Fibroblast of upper back skin (primary cell): ENCODE measurements at regions not wholly inside any gene's neighbourhood (a gene's known extent, or its start where the extent isn't known, plus 50 kb on each side); places are given as distances from the start of the nearest gene placed in this dataset.

Experiments used
- DNase-seq: peaks from one replicate; pipeline ENCODE4 v3.0.0-alpha.2; 2013

DNA sequence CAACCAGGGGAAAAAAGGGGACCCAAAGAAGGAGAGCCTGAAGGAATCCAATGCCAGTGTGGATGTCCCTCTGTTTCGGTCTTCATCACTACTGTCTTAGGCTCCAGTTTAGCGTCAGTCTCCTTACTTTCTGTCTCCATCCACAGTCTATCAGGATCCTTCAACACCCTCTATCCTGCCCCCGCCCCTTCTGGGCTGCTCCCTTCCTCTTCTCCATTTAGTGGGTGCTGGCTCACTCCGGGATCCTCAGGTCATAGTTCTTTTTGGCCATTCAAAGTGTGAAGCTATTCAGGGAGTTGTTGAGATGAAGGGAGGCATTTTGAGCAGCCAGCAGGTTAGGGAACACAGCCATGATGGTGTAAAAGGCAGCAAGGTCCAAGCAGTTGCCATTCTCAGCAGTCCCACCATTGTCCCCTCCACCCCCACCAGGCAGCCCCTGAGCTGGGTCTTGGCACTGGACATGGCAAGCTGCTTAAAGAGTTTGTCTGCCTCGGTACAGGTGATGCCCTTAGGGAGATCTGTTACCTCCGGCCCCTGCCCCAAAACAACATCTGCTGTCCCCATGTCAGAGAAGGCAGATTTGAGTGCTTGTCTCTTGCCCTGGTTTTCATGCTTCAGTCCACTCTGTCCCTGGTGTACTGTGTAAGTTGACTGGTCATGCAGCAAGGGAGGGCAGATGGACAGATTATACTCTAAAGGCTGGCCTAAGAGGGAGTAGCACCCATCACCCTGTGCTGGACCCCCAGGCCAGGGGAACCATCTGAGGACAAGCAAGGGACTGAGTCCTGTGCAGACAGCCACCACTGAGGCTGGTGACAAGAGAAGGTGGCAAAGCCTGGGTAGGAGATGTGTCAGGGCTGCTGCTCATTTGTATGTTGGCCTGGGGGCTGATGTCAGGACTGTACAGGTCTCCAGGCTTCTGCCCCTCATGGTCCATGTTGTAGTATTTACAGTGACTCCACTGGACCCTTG, 842.0 kb downstream of the HACE1 start:
- DNase-seq, result no peak

DNA sequence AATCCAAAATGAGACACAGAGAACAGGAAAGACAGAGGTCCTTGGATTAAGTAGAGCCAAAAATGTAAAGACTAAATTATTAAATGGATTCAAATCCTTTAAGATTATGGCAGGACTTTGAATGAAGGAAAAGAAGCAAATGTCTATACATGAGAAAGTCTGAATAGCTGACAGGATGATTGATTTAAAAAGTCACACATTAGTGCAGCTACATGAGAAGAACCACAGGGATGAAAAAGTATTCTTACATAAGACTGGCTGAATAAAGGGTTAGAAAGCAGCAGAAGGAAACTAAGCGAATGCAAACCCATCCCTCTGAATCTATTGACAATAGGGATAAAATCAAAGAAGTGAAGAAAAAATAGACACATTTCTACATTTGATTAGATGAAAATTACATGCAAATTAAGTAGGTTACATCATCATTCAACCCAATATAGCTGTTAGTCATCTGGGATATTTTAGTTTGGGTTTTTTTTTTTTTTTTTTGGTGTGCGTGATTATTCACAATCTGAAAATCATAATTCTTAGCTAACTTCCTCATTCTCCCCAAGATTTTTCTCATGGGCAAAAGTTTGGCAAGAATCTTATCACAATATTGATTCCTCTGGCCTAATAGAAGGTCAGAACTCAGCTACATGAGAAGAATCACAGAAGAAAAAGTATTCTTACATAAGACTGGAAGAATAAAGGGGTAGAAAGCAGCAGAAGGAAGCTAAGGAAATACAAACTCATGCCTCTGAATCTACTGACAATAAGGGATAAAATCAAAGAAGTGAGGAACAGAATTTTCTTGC, 845.4 kb downstream of the HACE1 start:
- peak; percentile 17 for DNase-seq

DNA sequence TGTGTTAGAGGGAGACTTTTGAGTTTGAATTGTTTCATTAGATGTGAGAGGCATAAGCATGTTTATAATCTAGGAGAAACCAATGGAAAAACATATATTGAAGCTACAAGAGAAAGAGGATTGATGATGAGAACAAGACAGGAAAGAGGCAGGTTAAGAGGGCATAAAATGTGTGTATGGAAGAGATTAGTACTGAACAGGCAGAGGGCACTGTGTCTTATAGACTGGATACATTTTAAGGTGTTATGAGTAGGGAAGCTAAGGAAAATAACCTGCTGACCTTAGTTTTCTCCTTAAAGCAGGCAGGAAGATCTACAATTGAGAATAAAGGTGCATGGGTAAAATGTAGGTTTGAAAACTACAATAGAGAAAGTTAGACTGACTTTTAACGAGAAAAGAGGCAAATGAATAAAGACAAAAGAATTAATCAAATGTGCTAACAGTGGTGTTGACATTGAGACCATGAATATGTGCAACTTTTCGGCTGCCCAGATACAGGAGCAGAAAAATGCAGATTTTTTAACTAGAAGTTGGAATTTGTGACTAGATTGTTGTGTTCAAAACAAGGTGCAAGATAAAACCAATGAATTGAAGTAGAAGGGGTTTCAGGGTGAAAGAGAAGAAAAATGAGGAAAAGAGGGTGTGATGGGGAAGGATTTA, 846.3 kb downstream of the HACE1 start:
- no peak for DNase-seq

DNA sequence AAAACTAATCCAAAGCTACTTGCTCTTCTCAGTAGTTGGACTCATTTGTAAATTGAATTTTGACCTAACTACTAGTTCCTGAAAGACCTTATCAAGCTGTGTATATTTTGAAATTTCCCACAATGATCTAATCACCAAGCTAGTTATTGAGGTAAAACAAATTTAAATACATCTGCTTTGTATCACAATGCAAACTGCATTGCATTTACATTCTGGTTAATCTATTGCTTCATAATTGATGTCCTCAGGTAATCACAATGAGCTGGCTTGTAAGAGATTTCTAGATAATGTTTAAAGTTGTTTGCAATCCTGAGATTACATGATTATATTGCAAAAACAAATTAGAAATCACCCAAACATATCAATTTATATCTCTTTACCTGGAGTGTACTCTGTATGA, 848.8 kb downstream of the HACE1 start:
- no peak for DNase-seq

DNA sequence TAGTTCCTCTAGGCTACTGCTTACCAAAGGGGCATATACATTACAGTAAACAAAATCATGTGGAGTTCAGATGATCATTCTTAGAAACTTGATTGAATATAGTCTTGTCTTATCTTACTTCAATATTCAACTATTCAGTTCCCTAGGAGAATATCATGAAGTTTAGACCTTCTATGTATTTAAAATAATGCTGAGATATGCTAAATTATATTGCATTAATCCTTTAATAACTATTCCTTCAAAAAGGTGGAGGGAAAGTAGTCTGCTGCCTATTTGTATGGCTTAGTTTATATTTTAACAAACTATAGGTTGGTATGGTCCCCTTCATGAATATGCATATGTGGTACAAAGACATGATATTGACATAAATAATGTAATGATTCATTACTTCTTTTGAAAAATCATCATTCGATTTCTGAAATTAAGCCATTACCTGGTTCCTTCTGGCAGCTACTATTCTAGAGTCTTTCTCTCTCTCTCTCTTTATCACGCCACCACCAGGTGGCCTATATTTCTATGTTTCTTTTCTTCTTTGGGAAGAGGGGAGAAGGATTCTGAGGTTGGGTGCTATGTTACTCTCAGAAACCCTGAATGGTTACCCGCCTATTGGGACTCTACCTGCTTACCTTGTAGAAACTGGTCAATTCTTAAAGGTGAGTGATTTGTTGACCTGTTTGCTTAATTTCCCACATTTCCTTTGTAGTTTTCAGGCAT, 855.8 kb downstream of the HACE1 start:
- no peak for DNase-seq

DNA sequence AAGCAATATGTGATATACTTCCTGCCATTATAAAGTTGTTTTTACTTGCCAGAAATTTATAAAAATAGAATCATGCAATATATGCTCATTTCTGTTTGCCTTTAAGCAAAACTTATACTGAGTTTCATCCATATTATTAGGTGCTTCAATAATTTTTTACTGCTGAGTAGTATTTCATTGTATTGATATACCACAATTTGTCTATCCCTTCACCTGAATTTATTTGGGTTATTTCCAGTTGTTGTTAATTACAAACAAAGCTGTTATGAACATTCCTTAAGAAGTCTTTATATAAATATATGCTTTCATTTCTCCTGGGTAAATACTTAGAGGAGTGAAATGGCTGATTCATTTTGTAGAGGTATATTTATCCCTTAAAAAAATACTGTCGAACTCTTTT, 864.1 kb downstream of the HACE1 start:
- no peak for DNase-seq

DNA sequence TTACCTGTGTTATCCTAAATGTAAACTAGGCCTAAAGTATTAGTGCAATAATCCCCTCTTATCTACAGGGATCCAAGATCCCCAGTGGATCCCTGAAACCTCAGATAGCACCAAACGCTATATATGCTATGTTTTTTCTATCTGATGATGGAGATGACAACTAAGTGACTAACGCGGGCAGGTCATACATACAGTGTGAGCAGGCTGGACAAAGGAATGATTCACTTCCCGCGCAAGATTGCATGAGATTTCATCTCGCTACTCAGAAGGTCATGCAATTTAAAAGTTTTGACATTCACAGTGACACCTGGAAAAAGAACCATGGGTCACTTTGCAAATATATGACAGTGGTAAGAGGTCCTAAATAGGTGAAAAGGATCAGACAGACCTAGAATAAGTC, 875.9 kb downstream of the HACE1 start:
- no peak for DNase-seq

DNA sequence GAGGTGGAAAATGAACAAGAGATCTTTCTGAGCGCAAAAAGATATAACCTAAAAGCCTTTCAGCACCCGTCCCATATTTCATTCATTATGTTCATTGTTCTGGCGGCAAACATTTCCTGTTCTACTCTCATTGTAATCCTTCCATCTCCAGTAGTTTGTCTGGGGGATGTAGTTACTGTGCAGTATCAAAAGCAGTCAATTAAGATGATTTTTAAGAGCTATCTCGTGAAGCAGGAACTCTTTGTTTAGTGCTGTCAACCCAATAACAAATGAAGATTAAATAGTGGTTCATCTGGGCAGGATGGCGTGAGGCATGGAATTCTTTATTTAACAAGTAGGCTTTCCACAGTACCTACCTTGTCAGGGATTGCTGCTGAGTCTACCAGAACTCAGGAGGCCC, 876.7 kb downstream of the HACE1 start:
- DNase-seq, result no peak

DNA sequence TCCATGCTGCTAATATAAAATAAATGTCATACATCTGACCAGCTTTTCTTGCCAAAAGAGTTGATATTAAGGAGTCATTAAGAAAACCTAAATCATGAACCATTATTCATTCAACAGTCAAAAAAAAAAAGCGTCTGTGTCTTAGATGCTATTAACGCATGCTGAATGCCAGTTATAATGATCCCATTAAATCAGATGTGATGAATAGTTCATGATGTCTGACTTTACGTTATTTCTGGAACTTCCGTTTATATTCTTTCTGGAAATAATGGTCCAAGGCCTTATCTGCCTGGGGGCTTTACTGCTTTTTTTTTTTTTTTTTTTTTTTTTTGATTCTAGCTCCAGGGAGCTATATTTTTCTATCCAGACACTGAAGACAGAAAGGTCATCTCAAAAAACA, 877.1 kb downstream of the HACE1 start:
- DNase-seq, result no peak

DNA sequence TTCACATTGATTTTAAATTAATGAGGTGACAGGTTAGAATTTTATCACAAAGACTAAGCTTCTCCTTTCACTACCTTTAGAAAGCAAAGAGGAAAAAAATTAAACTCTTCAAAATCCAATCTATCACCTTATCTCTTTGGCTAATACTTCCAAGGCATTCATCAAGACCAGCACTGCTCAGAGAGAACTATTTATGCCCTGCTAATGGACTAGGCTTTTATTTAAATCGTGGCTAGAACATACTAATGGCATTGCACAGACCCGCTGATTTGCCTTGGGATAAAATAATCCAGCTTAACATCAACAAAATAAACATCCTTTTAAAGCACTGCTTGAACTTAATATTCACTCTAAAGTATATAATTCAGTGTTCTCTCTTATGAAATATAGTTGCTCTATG, 880.4 kb downstream of the HACE1 start:
- DNase-seq, result no peak

DNA sequence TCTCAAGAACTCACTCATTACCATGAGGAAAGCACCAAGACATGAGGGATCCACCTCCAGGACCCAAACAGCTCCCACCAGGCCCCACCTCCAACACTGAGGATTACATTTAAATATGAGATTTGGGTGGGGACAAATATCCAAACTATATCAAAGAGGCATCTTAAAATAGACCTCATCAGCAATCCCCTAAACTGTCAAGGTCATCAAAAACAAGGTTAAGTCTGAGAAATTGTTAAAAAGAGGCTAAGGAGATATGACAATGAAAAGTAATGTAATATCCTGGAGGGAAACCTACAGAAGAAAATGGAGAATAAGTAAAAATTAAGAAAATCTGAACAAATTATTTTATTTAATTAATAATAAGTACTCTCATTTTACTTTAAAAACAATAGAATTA, 922.3 kb downstream of the HACE1 start:
- no peak for DNase-seq

DNA sequence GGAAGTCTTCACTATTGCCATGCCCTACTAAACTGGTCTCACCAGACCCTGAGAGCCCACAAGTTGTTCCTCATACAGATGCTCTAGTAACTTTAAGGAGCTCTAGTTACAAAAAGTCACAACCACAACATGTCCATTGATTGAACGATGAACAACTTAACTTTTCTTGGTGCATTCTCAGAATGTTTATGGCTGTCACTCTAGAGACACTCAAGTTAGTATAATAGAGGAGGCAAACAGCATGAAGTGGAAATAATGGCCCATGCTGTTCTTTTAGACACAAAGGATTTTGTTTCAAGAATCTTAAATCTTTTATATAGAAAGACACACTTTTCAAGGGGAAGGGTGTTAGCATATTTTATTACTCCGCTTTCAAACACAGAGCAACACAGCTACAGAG, 934.4 kb downstream of the HACE1 start:
- DNase-seq, result no peak

DNA sequence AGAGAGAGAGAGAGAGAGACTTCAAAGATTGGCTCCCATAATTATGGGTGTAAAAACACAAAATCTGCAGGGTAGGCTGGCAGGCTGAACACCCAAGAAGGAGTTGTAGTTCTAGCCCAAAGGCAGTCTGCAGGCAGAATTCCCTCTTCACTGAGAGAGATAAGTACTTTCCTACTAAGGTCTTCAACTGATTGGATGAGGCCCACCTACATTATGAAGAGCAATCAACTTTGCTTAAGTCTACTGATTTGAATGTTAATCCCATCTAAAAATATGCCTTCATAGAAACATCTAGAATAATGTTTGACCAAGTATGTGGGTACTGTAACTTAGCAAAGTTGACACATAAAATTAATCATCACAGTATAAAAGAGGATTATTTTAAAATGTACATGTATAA, 949.7 kb downstream of the HACE1 start:
- no peak for DNase-seq

DNA sequence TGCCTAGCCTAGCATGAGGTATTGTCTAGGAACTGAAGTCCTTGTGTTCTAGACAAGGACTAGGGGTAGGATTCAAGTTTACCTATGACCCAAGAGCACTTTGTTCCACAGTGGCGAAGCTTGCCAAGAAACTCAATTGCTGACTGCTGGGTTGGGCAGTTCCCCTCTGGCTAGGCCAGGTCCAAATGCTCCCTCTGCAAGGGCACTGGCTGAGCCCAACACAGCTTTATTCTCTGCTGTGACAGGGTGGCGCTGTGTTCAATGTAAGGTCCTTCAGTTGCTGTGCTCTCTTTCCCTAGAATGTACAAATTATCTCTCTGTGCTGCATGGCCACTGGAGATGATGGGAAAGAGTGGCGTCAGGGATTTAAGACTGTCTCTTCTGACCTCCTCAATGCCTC, 950.8 kb downstream of the HACE1 start:
- DNase-seq, result no peak

DNA sequence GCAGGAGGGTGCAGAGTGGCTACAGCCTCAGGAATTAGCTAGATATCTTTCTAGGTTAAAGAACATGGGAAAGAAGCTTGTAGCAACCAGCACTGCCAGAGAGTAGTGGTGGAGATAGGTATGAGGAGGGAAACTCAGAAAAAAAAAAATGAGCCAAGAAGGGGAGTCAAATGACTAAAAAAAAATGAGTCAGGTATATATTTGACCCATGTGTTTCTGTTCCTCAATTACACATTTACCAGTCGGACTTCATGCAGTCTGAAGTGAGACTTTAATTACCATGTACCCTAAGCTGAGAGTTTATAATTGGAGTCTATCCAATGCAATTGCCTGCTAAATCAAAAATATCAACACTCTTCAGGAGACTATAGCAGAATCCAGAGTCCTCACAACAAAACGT, 964.6 kb downstream of the HACE1 start:
- no peak for DNase-seq

DNA sequence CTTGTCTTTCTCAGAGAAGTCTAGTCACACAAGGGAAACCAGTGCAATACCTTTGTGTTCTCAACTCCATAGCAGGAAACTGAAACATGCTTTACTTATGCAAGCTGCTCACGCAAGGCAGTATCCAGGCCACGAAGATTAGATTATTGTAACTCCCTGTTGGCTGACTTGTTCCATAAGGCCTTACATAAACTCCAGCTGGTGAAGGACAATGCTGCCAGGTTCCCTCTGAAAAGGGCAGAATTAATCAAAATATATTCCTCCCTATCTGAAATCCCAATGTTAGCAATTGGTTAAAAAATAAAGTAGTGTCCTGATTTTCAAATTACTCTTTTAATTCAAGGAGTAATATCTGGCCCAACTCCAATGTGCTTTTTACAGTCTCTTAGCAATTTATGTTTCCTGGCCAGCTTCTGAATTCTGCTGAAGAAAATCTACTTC, 966.6 kb downstream of the HACE1 start:
- DNase-seq, result peak; percentile 67

DNA sequence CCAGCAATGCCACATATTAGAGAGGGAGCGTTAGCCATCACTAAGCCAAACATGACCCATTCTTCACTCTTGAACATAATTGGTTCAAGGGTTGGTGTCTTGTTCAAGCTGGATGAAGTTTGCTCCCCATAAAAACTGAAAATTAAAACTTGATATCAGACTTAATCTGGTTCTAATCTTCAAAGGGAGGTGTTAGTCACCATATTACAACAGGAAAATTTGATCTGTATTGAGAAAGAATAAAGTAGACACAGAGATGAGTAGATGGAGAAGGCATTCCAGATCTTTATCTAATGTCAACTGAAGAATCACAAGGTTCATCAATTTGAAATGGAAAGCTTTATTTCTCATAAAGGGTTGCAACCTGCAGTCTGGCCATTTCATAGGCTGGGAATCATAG, 972.8 kb downstream of the HACE1 start:
- DNase-seq, result no peak

DNA sequence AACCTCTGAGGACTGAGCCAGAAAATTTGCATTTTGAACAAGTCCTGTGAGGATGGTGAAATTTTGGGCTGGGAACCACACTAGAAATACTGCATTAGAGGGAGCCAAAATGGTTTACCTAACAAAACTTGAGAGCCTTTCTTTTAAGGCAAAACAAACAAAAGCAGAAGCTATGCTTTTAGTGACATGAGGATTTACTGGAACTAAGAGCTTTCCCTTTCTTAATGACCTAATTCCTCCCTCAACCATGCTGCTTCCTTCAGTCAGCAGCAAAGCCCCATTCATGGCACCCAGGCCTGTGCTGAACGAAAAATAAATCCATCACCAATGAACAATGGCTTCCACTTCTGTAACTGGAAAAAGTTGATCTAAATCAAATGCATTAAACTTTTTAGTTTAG, 974.3 kb downstream of the HACE1 start:
- DNase-seq, result no peak

DNA sequence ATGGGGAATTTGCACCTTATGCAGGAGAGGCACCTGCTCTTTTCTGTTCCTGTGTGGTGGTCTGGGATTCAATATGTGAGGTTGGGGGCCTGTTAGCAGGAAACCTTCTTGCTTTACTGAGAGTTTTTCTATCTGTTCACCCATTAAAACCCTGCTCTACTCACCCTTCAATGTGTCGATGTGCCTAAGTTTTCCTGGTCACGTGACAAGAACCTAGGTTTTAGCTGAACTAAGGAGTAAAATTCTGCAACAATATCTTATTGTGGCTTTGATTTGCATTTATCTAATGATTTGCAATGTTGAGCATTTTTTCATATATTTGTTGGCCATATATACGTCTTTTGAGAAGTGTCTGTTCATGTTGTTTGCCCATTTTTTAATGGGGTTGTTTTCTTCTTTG, 979.9 kb downstream of the HACE1 start:
- no peak for DNase-seq

DNA sequence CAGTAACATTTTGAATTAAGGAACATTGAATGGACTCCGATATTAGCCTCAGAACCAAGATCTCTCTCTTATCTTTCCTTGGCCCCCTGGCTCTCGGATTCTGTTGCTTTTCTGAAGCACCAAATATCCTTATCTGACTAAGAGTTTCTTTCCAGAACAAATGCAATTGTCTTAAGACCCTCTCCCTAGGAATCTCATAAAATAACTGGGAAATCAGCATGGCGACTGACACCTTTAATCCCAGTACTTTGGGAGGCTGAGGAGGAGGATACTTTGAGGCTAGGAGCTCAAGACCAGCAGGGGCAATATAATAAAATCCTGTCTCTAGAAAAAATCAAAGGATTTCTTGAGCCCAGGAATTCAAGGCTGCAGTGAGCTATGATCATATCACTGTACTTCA, 984.5 kb downstream of the HACE1 start:
- no peak for DNase-seq

DNA sequence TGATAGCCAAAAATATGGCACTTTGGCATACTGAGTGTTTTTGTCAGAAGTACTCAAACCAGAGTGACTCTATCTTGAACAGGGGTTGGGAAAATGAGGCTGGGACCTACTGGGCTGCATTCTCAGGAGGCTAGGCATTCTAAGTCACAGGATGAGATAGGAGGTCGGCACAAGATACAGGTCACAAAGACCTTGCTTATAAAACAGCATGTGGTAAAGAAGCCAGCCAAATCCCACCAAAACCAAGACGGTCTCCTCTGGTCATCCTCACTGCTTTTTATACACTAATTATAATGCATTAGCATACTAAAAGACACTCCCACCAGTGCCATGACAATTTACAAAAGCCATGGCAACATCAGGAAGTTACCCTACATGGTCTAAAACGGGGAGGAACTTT, 985.1 kb downstream of the HACE1 start:
- no peak for DNase-seq

DNA sequence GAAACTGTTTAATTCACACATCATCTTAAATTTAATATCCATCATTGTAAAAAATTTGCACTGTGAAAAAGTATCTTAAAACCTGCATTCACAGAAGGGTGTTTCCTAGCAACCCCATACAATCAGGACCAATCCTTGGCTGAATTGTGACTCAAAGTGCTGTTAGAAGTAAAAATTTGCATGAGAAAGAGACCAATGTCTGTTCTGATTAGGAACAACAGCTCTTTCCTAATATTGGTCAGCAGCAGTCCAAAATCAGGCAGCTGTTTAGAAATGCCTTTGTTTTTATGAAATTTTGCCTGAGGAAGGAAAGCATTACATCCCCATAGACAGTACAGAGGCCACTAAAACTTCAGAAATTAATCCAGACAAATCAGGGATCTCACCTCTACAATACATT, 987.0 kb downstream of the HACE1 start:
- no peak for DNase-seq

DNA sequence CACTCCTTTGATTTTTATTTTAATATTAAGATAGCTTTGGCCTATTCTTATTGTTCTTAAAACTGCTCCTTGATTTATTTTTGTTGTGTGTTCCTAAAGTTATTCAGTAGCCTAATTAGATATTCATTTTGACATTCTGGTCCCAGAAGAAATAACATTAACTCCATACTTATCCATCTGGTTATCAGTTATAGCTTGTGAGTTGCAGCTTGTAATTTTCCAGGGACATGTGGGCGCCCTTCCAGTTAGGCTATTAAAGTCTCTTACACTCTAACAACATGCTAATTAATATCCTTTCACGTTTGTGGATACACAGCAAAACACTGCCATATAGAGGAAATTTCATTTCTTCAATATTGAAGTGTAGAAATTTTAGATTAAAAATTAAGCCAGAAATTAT, 987.5 kb downstream of the HACE1 start:
- DNase-seq, result no peak
